HG02642 (cell line): ENCODE measurements at regions not wholly inside any gene's neighbourhood (a gene's known extent, or its start where the extent isn't known, plus 50 kb on each side); places are given as distances from the start of the nearest gene placed in this dataset.

Experiments
- ATAC-seq: cut with Tn5 transposase; IDR thresholded peaks from one replicate; pipeline ENCODE4 v1.9.1; 2021; ENCODE audit warnings: mild to moderate bottlenecking; ENCODE audit not compliant: unreplicated experiment, poor library complexity

DNA sequence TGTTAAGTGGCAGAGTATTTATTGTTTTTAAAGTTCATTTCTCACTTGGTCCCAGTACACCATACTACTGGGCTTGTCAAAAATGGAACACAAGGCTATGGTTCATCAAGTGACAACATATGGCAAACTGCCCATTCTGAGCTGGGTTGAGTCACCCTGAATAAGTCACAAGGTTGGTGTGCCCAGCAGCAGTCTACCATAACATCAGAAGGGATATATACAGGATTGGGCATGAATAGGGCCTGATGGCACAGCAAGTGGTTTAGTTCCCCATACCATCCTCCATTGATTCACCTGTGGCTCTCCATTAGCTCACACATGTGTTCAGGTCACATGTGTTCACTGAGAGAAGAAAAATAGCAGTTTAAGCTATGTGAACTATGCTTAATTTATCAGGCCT is 249.8 kb upstream of the PRDM9 start:
- ATAC-seq: no peak

DNA sequence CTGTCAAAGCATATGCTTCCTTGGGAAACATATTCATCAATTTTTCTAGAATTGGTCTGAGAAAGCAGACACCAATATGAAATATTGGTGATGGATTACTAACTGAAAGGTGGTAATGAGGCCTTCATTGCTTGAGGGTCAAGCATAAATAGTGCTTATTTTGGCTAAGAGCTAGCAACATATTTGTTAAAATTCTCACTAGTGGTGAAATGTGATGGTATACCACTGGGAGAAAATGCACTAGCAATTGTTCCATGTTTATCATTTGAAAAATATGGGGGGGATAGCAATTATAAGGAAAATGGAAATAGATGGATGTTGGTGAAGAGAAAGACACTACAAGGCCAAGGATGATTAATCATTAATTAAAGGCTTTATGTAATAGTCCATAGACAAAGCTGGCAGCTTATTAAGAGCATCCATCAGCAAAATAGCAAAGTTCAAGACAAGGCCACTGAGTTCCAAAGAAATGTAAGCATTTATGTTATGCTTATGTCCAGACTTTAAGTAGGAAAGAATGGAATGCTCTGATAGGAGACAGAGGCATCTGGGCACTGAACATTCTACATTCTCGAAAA is 253.7 kb upstream of the PRDM9 start:
- ATAC-seq: no peak

DNA sequence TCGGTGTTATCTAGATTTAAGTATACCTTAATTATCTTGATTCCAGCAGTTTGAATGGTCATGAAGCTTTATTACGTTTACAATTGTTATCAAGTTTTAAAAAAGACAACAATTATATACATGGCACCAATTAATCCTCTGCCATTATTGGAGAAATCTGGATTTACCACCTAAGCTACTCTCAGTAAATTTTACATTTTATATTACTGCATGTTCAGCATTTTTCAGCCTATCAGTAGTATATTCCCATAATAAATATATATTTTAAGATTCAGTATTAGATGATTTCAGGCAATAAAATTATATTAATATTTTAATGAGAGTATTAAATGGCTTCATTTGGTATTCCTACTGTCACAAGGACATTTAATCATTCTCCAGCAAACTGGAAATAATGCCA is 264.5 kb upstream of the PRDM9 start:
- ATAC-seq: no peak

DNA sequence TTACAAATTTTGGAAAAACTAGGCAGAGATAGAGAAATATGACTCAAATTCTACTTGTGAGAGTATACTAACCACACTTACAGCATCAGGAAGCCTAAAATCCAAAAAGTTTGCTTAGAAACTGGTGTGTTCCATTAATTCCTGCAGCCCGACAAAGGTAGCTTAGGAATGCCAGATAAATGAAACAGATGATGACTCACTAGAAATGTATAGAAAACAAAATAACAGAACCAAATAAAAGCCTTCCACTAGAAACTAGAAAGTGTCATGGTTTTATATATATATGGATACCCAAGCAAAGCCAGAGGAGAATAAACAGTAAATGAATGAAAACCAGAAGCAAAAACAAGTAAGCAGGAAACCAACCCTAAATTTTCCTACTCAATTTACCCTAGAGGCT is 272.2 kb upstream of the PRDM9 start:
- no peak for ATAC-seq

DNA sequence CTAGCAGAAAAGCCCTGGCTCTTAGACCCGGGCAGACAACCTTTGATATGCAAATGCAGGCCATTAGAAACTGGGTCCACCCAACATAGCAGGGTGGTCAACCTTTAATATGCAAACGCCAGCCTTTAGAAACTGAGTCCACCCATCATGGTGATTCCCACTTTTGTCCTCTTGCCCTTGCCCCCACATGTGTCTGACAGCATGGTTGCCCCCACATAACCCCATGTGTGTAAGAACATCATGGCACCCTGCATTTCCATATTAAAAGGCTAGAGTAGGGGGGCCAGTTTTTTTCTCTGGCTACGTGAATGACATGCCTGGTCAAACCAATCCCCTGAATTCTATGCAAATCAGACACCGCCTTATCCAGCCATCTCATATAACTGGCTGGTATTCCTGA is 273.2 kb upstream of the PRDM9 start:
- ATAC-seq: no peak

DNA sequence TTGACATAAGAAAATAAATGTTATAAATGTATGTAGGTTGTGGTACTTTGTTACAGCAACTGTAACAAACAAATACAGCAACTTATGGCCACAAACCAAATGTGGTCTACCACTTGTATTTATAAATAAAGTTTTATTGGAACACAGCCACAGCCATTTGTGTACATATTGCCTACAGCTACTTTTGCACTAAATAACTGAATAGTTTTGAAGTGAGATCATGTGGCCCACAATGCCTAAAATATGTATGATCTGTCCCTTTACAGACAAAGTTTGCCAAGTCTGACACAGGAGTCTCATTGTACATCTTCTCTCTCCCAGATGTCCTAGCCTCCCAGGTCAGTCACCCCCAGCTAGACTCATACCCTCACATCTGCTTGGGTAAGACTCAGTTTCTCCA is 283.6 kb upstream of the PRDM9 start:
- ATAC-seq: no peak

DNA sequence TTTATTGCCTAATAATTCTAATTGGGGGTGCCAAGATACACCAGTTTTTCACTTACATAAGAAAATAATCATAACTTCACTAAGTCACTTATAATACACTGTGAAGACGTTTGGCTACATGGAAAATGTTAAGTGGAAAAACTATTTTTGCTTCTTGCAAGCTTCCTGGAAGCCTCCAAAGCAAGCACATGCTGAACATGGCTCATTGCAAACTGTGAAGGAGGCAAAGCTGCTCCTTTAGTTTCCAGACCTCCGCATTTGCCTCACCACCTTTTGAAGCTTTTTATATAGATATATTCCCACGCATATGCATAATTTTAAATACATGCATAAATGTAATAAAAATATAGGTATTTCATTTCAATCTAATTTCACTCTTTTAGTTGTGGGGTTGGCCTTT is 285.6 kb upstream of the PRDM9 start:
- ATAC-seq: no peak

DNA sequence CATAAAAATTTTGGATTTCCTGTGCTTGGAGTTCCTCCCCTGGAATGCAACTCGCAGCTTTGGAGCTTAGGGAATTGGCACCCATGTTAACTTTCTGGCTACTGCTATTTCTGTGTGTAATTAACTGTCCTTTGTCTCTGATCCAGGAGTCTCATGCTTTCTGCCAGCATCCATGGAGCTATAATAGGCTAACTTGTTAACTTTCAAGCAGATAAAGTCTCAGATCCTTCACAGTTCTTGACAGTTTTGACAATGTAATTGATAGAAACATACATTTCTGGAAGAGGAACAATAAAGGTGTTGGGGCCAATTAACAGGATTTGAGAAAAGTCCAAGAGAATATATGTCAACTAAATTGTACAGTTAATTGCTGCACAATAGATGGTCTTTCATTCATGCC is 290.2 kb upstream of the PRDM9 start:
- no peak for ATAC-seq

DNA sequence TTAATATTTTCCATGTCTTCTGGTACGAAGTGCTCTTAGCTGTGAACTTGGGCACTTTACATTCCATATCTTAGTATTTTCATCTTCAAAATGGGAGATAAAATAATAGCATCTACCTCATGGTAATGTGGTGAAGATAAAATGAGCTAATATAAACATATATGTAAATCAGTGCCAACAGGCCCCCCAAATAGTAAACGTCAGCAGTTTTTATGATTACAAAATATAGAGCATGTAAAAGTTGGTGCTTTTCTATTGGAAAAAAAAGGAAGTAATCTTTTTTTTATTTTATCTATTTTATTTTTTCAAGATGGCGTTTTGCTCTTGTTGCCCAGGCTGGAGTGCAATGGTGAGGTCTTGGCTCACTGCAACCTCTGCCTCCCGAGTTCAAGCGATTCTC is 291.1 kb upstream of the PRDM9 start:
- ATAC-seq: no peak

DNA sequence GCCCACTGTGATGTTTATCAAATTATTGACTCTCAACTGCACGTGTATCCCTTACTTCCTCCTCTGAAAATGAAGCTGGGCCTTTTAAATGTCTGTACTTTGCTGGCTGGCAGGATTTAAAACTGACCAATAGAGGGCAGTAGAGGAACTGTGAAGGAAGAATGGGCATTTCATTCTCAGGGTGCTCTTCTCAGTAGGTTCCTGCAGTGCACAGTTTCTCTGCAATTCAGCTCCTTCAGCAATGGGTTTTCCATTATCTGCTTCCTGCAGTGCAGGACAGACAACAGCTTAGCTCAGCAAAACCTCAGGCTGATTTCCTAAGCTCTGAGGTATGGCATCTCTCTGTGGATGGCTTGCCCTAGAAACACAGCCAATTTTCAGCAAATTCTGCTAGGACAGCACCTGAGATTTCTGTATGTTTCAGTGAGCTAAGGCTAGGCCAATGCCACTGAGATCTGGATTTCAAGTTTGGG is 298.4 kb upstream of the PRDM9 start:
- ATAC-seq: peak; percentile 90

DNA sequence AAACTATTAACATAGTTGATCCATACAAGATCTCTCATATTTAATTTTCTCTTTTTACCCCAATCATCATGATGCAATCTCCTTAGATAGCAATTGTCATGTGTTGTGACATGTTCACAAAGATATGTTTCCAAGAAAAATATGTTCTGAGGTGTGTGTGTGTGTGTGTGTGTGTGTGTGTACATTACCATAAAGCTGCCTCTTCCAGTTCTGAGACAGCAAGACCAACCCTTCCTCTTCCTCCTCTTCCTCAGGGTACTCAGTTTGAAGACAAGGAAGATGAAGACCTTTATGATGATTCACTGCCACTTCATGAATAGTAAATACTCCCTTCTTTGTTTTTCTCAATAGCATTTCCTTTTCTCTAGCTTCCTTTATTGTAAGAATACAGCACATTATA is 303.3 kb upstream of the PRDM9 start:
- no peak for ATAC-seq

DNA sequence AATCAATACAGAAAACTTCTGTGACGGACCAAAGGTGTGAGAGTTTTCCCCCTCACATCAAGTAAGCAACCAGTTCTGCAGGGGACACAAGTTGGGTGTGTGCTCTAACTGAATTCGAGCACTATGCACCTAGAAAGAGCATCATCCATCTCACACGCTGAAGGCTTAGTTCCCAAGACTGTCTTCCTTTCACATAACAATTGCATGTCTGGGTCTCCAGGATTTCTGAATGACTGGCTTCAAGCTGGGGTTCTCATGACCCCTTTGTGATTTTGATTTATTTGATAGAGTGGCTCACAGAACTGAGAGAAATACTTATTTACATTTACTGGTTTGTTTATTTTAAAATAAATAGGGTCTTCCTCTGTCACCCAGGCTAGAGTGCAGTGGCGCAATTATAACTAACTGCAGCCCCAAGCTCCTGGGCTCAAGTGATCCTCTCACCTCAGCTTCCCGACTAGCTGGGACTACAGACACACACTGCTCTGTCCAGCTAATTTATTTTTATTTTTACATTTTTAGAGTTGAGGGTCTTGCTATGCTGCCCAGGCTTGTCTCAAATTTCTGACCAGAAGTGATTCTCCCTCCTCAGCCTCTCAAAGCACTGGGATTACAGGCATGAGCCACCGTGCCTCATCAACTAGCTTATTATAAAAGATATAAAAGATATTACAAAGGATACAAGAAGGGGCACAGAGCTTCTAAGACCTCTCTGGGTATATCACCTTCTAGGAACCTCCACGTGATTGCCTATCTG is 316.7 kb upstream of the CDH12 start:
- no peak for ATAC-seq

DNA sequence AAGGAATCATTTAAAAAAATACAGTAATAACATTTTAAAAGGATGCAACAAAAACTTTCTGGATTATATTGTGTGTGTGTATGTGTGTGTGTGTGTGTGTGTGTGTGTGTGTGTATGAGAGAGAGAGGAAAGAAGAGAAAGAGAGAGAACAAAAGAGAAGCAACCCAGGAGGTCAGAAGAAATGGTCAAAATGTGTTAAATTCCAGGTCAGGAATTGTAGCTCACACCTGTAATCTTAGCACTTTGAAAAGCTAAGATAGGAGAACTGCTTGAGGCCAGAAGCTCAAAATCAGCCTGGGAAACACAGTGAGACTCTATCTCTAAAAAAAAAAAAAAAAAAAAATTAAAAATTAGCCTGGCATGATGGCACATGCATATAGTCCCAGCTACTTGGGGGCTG is 311.8 kb upstream of the CDH12 start:
- no peak for ATAC-seq

DNA sequence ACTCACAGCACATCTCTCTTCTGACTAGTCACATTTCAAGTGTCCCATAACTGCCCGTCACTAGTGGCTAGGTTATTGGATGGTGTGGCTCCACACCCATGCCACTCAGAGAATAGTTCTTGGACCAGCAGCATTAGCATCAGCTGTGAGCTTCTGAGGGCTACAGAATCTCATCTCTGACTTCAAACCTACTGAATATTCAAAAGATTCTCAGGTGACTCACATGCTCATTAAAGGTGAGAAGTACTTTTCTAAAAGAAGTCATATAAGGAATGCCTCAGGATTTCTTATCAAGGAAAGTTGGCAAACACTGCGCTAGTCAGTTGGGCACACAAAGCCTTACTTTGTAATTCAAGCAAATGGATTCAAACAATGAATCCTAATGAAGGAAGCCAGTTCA is 305.0 kb upstream of the CDH12 start:
- no peak for ATAC-seq

DNA sequence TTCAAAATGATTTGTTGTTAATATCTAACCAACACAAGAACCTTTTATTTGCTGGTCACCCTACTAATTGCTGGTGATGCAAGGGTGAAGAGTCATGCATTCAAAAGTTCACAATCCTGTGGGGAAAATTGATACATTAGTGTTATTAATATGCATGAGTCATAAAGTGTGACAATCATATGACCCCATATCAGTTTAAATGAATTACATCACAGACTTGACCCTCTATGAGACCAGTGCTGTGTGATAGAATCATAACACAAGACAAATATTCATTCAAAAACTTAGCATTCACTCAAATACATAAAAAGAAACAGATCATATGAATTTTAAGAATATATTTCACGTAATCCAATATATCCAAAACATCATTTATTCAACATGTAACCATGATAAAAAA is 304.6 kb upstream of the CDH12 start:
- ATAC-seq: no peak

DNA sequence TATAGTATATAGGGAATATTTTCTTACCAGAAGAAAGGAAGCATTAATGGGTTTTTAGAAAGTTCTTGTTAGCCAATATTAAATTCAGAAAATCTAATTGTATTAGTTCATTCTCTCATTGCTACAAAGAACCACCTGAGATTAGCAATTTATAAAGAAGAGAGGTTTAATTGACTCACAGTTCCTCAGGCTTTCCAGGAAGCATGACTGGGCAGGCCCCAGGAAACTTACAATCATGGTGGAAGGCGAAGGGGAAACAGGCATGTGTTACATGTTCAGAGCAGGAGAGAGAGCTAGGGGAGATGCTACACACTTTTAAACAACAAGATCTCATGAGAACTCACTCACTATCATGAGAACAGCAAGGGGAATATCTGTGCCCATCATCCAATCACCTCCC is 304.0 kb upstream of the CDH12 start:
- ATAC-seq: no peak

DNA sequence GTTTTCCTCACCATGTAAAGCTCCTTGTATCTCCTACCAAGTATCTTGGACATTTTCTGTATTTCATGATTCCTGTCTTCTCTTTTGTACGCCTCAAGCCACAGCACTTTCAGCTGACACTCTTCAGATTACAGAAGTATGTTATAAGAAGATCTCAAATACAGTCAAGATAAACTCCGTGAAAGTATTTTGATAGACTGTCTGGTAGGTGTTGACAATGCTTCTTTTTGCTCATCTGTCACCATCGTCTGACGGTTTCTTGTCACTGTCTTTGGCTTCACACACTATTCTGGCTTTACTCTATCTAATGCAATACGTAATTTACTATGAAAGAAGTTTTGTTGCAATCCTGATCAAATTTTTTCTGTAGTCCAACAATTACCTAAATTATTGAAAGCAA is 294.5 kb upstream of the CDH12 start:
- ATAC-seq: no peak

DNA sequence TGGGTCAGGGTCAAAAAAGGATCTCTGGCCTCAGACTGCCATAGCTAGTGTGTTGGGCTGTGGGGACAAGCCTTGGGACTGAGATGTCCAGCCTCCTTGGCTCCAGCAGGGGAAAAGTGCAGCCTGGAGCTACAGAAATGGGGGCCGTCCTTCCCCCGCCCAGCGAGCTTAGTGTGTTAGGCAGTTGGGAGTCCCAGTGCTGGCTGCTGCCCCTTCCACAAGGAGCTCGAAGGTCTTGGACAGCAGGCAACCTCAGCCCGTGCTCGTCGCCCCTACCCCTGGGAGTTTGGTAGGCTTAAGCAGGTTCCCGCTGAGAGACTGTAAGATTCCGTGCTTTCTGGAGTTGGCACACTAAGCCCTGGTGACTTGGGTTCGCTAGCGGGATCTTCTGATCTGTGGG is 293.0 kb upstream of the CDH12 start:
- no peak for ATAC-seq

DNA sequence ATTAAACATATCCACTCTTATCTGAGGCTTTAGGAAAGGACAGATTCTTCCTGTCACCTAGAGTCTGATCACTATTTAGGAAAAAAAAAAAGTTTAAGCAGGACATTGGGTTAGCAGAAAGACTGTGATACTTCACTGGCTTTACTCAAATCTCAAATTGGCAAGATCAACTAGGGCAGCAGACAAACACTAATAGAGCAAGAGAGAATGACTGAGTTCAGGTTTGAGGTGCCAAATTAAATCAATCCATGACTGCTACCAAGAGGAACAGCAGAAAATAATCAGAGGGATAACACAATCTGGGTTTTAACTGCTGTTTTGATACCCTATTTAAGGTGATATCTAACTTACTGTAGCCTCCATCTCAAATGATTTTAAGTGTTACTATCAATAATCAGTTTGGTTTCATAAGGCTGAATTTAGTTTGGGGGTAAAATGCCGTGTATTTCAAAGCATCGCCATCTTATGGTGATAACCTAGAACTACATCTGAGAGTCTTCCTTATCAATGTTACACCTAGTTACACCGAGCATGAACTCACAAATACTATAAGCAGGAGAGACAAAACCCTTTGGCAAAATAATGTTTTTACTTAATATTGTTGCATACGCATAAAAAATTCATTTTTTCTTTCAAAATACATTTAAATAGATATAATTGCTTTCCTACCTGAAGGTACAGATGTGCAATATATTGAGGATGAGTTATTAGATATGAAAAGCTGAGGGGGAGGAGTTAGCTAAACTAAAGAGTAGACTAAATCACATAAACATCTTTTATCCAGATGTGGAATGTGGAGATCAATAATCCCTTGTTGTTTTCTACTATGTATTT is 286.4 kb upstream of the CDH12 start:
- ATAC-seq: no peak

DNA sequence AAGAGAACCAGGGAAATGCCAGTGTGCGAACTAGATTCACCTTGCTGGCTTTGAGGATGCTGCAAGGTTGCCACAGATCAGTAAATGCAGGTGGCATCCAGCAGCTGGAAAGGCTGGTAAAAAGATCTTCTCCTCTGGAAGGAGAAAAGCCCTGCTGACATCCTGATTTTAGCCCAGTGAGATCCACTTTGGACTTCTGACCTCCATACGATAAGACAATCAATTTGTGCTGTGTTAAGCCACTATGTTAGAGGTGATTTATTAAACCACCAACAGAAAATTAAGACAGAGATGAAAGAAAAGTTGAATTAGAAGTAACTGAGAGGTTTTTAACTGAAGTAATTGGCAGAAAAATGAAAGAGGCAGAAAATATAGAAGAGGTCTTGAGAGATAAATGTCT is 283.8 kb upstream of the CDH12 start:
- ATAC-seq: no peak

DNA sequence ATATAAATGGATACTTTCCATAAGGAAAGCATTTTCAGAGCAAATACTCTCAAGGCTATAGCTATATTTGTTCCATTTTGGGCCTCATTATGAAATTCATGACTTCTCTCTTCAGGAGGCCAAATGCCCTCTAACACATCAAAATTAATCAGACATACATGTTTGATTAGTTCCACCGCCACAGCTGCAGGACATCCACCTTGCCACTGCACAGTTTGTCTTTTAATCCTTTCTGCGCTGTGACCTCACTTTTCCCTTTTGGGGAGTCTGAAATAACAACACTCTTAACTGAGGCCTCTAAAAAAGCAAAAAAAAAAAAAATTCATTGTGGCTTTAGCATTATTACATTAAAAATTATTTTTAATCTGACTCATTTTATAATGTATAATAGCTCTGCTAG is 279.1 kb upstream of the CDH12 start:
- ATAC-seq: no peak
